K562 (cell line): ENCODE measurements at regions not wholly inside any gene's neighbourhood (a gene's known extent, or its start where the extent isn't known, plus 50 kb on each side); places are given as distances from the start of the nearest gene placed in this dataset.

ENCODE experiments used
- ATAC-seq: fragments of 200-7000 bp; cut with Tn5 transposase; 3 replicates; pipeline ENCODE4 v1.9.1; 2020; ENCODE audit warnings: moderate library complexity
- BruUV-seq: library from RNA; stranded (reverse); fragments of 400-500 nt; replicated peaks from 2 replicates; lab custom pipeline; 2021; lab: Mats Ljungman, UMichigan
- CTCF ChIA-PET: fragments of 300-600 bp; formaldehyde crosslinking; extraction: SDS; loops from one replicate; lab custom pipeline; 2021; ENCODE audit warnings: low intra/inter-chr PET ratio; lab: Yijun Ruan, JAX
- POLR2A ChIA-PET: fragments of 300-600, 350-650 bp; sonication (Branson Sonifier 250); formaldehyde crosslinking; extraction: SDS; loops from one replicate; lab custom pipeline; 2021; ENCODE audit warnings: antibody characterized with exemption, inconsistent platforms; lab: Yijun Ruan, JAX
- DNase-seq, 4 experiments: peaks; one replicate each; pipeline versions ENCODE4 v3.0.0 to v3.0.0-alpha.2; 2011 to 2018; ENCODE audit warnings: low spot score in 3 of 4, mixed read lengths in 3 of 4; ENCODE audit errors: extremely low read depth in 1 of 4
- FAIRE-seq: peaks from 2 replicates; lab custom pipeline; 2011; peaks lifted over from hg19 to GRCh38; lab: Jason Lieb, UNC
- H2AFZ ChIP-seq: 2 replicates; pipeline ENCODE4 v1.6.0; 2011; ENCODE audit warnings: low read depth, low read length, control low read depth, inconsistent platforms
- H3K27ac ChIP-seq: fragments of 200-600 bp; 3 replicates; pipeline ENCODE4 v1.8.0; 2011; ENCODE audit warnings: low read depth, mild to moderate bottlenecking, control low read depth, inconsistent platforms, low read length, moderate library complexity, mixed read lengths; ENCODE audit errors: extremely low read depth
- H3K27me3 ChIP-seq, 2 experiments: fragments of 300-600 bp in 1 of 2; 2 replicates in 1 of 2; 3 replicates in 1 of 2; pipeline versions ENCODE4 v1.6.0 to v1.8.0; 2011; ENCODE audit warnings: inconsistent platforms in 2 of 2, low read length in 2 of 2, mild to moderate bottlenecking in 1 of 2, mixed read lengths in 1 of 2, moderate library complexity in 1 of 2; ENCODE audit not compliant: control insufficient read depth in 2 of 2, insufficient read depth in 2 of 2
- H3K36me3 ChIP-seq: fragments of 300-600 bp; 3 replicates; pipeline ENCODE4 v1.8.0; 2011; ENCODE audit warnings: mild to moderate bottlenecking, low read length, inconsistent platforms; ENCODE audit not compliant: control insufficient read depth, insufficient read depth
- H3K4me1 ChIP-seq, 2 experiments: fragments of 200-600 bp in 1 of 2; replicated peaks in 1 of 2; 2 replicates in 1 of 2; 3 replicates in 1 of 2; pipeline versions ENCODE4 v1.5.1 to v1.8.0; 2011; ENCODE audit warnings: inconsistent platforms in 2 of 2, low read length in 2 of 2, mild to moderate bottlenecking in 1 of 2, mixed read lengths in 1 of 2, moderate library complexity in 1 of 2; ENCODE audit not compliant: control insufficient read depth in 2 of 2, insufficient read depth in 2 of 2
- H3K4me2 ChIP-seq: 2 replicates; pipeline ENCODE4 v1.6.1; 2011; ENCODE audit warnings: low read length, control low read depth, inconsistent platforms, mixed read lengths; ENCODE audit not compliant: insufficient read depth
- H3K4me3 ChIP-seq: fragments of 200-600 bp; sonication (generic), shearing (Covaris generic); 2 replicates; pipeline ENCODE4 v1.5.1; 2016; ENCODE audit warnings: control low read depth, inconsistent platforms
- H3K79me2 ChIP-seq: fragments of 200-600 bp; 3 replicates; pipeline ENCODE4 v1.8.0; 2011; ENCODE audit warnings: low read length, inconsistent platforms; ENCODE audit not compliant: control insufficient read depth, insufficient read depth
- H3K9ac ChIP-seq, 2 experiments: 2 replicates each; pipeline versions ENCODE4 v1.6.0 to v1.6.1; 2011; ENCODE audit warnings: low read depth in 2 of 2, low read length in 2 of 2, control low read depth in 1 of 2, inconsistent platforms in 1 of 2, mild to moderate bottlenecking in 1 of 2, mixed read lengths in 1 of 2; ENCODE audit not compliant: insufficient read depth in 1 of 2
- H3K9me1 ChIP-seq: one replicate; pipeline ENCODE4 v1.6.0; 2011; ENCODE audit warnings: inconsistent platforms, mild to moderate bottlenecking, low read length, moderate library complexity; ENCODE audit not compliant: control insufficient read depth, insufficient read depth
- H3K9me3 ChIP-seq: replicated peaks from 2 replicates; pipeline ENCODE4 v1.5.1; 2011; ENCODE audit warnings: low read depth, low read length, inconsistent platforms; ENCODE audit not compliant: control insufficient read depth, insufficient read depth
- H4K20me1 ChIP-seq: replicated peaks from 2 replicates; pipeline ENCODE4 v1.6.1; 2011; ENCODE audit warnings: low read length, inconsistent platforms, mixed read lengths; ENCODE audit not compliant: control insufficient read depth, insufficient read depth
- C11orf30 ChIP-seq: fragments of 450-650 bp; IDR thresholded peaks from 2 replicates; pipeline ENCODE4 v1.6.1; 2016; ENCODE audit warnings: low read depth, mild to moderate bottlenecking
- CREB5 ChIP-seq: fragments of 250-450 bp; sonication (Bioruptor Pico); IDR thresholded peaks from 2 replicates; pipeline ENCODE4 v1.5.0; 2020; ENCODE audit warnings: mild to moderate bottlenecking
- CREM ChIP-seq: IDR thresholded peaks from 2 replicates; pipeline ENCODE4 v1.6.1; 2014; ENCODE audit warnings: antibody characterized with exemption, low read depth
- MBD1 ChIP-seq: fragments of 250-450 bp; sonication (Bioruptor Pico); IDR thresholded peaks from 2 replicates; pipeline ENCODE4 v1.8.0; 2022; ENCODE audit warnings: inconsistent platforms
- MCM3 ChIP-seq: fragments of 450-650 bp; IDR thresholded peaks from 2 replicates; pipeline ENCODE4 v1.6.1; 2016
- NFE2 ChIP-seq: IDR thresholded peaks from 2 replicates; pipeline ENCODE4 v1.6.1; 2014; ENCODE audit warnings: antibody characterized with exemption, low read depth
- NFE2L1 ChIP-seq: fragments of 450-650 bp; IDR thresholded peaks from 2 replicates; pipeline ENCODE4 v1.6.1; 2016; ENCODE audit warnings: missing genetic modification characterization, low read depth, mild to moderate bottlenecking, missing compliant biosample characterization, moderate library complexity, borderline replicate concordance
- POLR2A ChIP-seq: fragments of 450-650 bp; conservative IDR thresholded peaks from 2 replicates; pipeline ENCODE4 v1.6.1; 2016
- POLR3G ChIP-seq: IDR thresholded peaks from 2 replicates; pipeline ENCODE4 v1.6.1; 2011; ENCODE audit not compliant: insufficient read length, insufficient replicate concordance; ENCODE audit errors: extremely low read depth
- SMAD2 ChIP-seq: fragments of 150-350 bp; IDR thresholded peaks from 2 replicates; pipeline ENCODE4 v1.6.1; 2014; ENCODE audit warnings: low read depth, mild to moderate bottlenecking, low read length
- TEAD1 ChIP-seq, 2 experiments: fragments of 450-650 bp in 1 of 2; sonication (generic) in 1 of 2; formaldehyde crosslinking; IDR thresholded peaks; 2 replicates each; pipeline versions ENCODE4 v1.4.0 to v1.8.0; 2020 to 2022; ENCODE audit warnings: mild to moderate bottlenecking in 2 of 2, missing genetic modification reagents in 1 of 2
- TSC22D4 ChIP-seq: fragments of 450-650 bp; IDR thresholded peaks from 2 replicates; pipeline ENCODE4 v1.6.1; 2016; ENCODE audit warnings: missing genetic modification characterization, missing biosample characterization, control low read depth
- VEZF1 ChIP-seq: fragments of 200-800 bp; sonication (Bioruptor generic); IDR thresholded peaks from 2 replicates; pipeline ENCODE4 v1.6.1; 2017; ENCODE audit warnings: missing genetic modification characterization, missing compliant biosample characterization
- XRCC4 ChIP-seq: IDR thresholded peaks from one replicate; pipeline ENCODE4 v1.6.1; 2011; ENCODE audit not compliant: insufficient read depth, insufficient read length; ENCODE audit errors: extremely low read depth
- ZNF76 ChIP-seq: fragments of 250-450 bp; sonication (Bioruptor Pico); IDR thresholded peaks from 2 replicates; pipeline ENCODE4 v1.4.0; 2020; ENCODE audit warnings: mild to moderate bottlenecking, moderate library complexity, borderline replicate concordance
- WGBS: fragments of 100-300 bp; shearing (Covaris generic); methylation state at CpG from one replicate; pipeline ENCODE4 v1.1.6; 2016; ENCODE audit warnings: low coverage, mixed read lengths; ENCODE audit not compliant: insufficient coverage; ENCODE audit errors: missing lambda C conversion rate; 5-methylcytosine and 5-hydroxymethylcytosine counted together
- in situ Hi-C: fragments of 300-500 bp; cut with MboI; formaldehyde crosslinking; loops from 4 replicates; pipeline ENCODE4 v1.15.0; 2018; ENCODE audit warnings: inconsistent platforms, mixed read lengths
- intact Hi-C: fragments of 100-400 bp; cut with micrococcal nuclease; formaldehyde crosslinking; loops from 2 replicates; pipeline ENCODE4 v1.14.2; 2022

- no peaks in the 10 kb centered on the region for H3K9me1 ChIP-seq
- no peaks in the 10 kb centered on the region for H3K4me1 ChIP-seq
- no peaks in the 10 kb centered on the region for H3K36me3 ChIP-seq
- H4K20me1 ChIP-seq, result no peaks in the 10 kb centered on the region
- intact Hi-C loops, result no loop called here
- no peaks in the 10 kb centered on the region for H3K27me3 ChIP-seq
- no peak for TF ChIP-seq NFE2
- TF ChIP-seq C11orf30, result no peak
- no peak for TF ChIP-seq TSC22D4 (tag)
- TF ChIP-seq VEZF1 (CRISPR knock-in tag), result no peak
- TF ChIP-seq POLR3G, result no peak
- no peak for TF ChIP-seq MBD1 (CRISPR knock-in tag)
- no peak for TF ChIP-seq TEAD1 (CRISPR knock-in tag; IDR thresholded peaks at IDR 0.05)
- no peak for TF ChIP-seq CREB5 (CRISPR knock-in tag)
- no peak for TF ChIP-seq NFE2L1
- no peak for TF ChIP-seq CREM
- no peak for TF ChIP-seq XRCC4
- TF ChIP-seq MCM3, result no peak
- no peak for TF ChIP-seq POLR2A
- no peak for TF ChIP-seq SMAD2
- TF ChIP-seq ZNF76, result no peak
- TF ChIP-seq, all 486 proteins: peak for 0
- Histone ChIP-seq H3K4me3 (no peak overlapping the region), H3K9ac (no peak overlapping the region), H3K27ac (no peak overlapping the region), H3K79me2 (no peaks in the 10 kb centered on the region), H3K9me3 (no peaks in the 10 kb centered on the region), H3K4me2 (no peak overlapping the region), H2AFZ (no peak overlapping the region)
- ATAC-seq (no peak), DNase-seq (no peak), FAIRE-seq (no peak)
- whole genome bisulfite sequencing, result 0% methylated on average over 2 of the region's 2 CpGs
- ChIA-PET POLR2A (no interaction called here), CTCF (no interaction called here)
- in situ Hi-C loops, result no loop called here
- no TSS peak for BruUV-seq
These were observed 362.7 kb upstream of the SYT1 start for GRCh38 chr12:78501825-78502224.
